ENCODE measurements at regions not wholly inside any gene's neighbourhood (a gene's known extent, or its start where the extent isn't known, plus 50 kb on each side); places are given as distances from the start of the nearest gene placed in this dataset.

DNA sequence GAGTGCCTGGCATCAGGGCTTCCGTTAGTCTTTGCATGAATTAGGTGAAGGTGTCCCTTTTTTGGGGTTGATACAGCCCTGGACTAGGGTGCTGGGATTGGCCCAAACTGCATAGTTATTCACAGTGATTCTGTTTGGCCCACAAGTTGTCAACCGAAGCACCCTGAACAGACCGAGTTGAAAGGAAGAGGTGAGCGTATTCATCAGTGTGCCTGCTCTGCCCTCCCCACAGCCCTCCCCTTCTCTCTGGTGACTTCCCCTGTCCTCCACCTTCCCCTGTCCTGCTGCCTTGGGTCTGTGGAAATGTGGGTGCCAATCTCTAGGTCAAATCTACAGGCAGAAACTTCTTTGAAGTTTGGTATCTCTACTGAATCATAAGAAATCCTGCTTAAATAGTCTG lies 330.5 kb downstream of the DYSF start:
- intact Hi-C loops (cut with DNase I), result no loop called here
- ATAC-seq, result no peak
- Histone ChIP-seq H3K4me3 (no peak overlapping the region), H3K36me3 (ENCODE audit: insufficient read depth in 1 of 2, low read depth in 1 of 2) (no peaks in the 10 kb centered on the region), H3K4me1 (peaks cover 16% of the 10 kb centered on the region), H3K27ac (no peak overlapping the region), H3K9me3 (no peaks in the 10 kb centered on the region), H3K27me3 (ENCODE audit: insufficient read depth in 3 of 3, low read length in 2 of 3) (no peaks in the 10 kb centered on the region)
- DNase-seq, result no peak
- WGBS, 3 donors, result 90 to 97% (median 97%) methylated on average over 4 of the region's 4 CpGs
- TF ChIP-seq CTCF (IDR thresholded peaks at IDR 0.05), result no peak

GRCh38 chr2:71783215-71783614 lies 329.9 kb downstream of the DYSF start:
- no peak for DNase-seq
- H3K9me3 ChIP-seq, result no peaks in the 10 kb centered on the region
- intact Hi-C loops (cut with DNase I), result no loop called here
- H3K27me3 ChIP-seq (ENCODE audit: insufficient read depth in 3 of 3, low read length in 2 of 3), result no peaks in the 10 kb centered on the region
- no peak for TF ChIP-seq CTCF (IDR thresholded peaks at IDR 0.05)
- no peaks in the 10 kb centered on the region for H3K36me3 ChIP-seq (ENCODE audit: insufficient read depth in 1 of 2, low read depth in 1 of 2)
- no peak for ATAC-seq
- no peak overlapping the region for H3K27ac ChIP-seq
- no peak overlapping the region for H3K4me3 ChIP-seq
- peaks cover 16% of the 10 kb centered on the region for H3K4me1 ChIP-seq

DNA sequence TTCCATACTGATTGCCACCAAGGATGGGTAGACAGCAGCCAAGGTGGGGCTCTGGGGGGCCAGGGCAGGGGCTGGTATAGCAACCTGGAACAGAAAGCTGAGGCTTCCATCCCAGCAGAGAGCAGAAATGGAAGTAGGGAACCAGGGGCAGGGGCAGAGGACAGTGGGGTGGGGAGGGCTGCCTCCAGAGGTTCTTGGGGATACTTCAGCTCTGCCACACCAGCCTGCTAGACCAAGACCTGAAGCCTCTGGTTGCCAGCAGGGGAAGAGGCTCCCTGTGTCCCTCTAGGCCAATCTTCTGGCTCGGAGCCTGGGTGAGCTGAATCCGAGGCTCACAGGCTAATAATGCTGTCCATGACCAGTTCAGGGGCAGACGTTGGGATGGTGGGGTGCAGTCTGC lies 329.0 kb downstream of the DYSF start:
- Histone ChIP-seq H3K36me3 (ENCODE audit: insufficient read depth in 1 of 2, low read depth in 1 of 2) (no peaks in the 10 kb centered on the region), H3K27me3 (ENCODE audit: insufficient read depth in 3 of 3, low read length in 2 of 3) (no peaks in the 10 kb centered on the region), H3K4me1 (peaks cover 16% of the 10 kb centered on the region), H3K9me3 (no peaks in the 10 kb centered on the region), H3K4me3 (no peak overlapping the region), H3K27ac (no peak overlapping the region)
- DNase-seq (no peak), ATAC-seq (no peak)
- intact Hi-C loops (cut with DNase I), result no loop called here
- 62 to 83% (median 70%) methylated on average over 3 of the region's 3 CpGs for WGBS, 3 donors
- TF ChIP-seq CTCF (IDR thresholded peaks at IDR 0.05), result no peak

- H3K27me3 ChIP-seq (ENCODE audit: insufficient read depth in 3 of 3, low read length in 2 of 3), result no peaks in the 10 kb centered on the region
- no peaks in the 10 kb centered on the region for H3K9me3 ChIP-seq
- ATAC-seq (no peak), DNase-seq (no peak)
- no peak overlapping the region for H3K4me3 ChIP-seq
- no peak overlapping the region for H3K27ac ChIP-seq
- TF ChIP-seq CTCF (IDR thresholded peaks at IDR 0.05), result no peak
- intact Hi-C loops (cut with DNase I), result no loop called here
- 77 to 86% (median 83%) methylated on average over 5 of the region's 5 CpGs for WGBS, 3 donors
- H3K36me3 ChIP-seq (ENCODE audit: insufficient read depth in 1 of 2, low read depth in 1 of 2), result no peaks in the 10 kb centered on the region
- peaks cover 16% of the 10 kb centered on the region for H3K4me1 ChIP-seq
Measured at GRCh38 chr2:71781695-71782228, 328.4 kb downstream of the DYSF start.

GRCh38 chr2:71780162-71780561 lies 326.8 kb downstream of the DYSF start:
- Histone ChIP-seq H3K4me3 (no peak overlapping the region), H3K4me1 (peaks cover 8% of the 10 kb centered on the region), H3K27ac (no peak overlapping the region), H3K27me3 (ENCODE audit: insufficient read depth in 3 of 3, low read length in 2 of 3) (no peaks in the 10 kb centered on the region), H3K9me3 (no peaks in the 10 kb centered on the region), H3K36me3 (ENCODE audit: insufficient read depth in 1 of 2, low read depth in 1 of 2) (no peaks in the 10 kb centered on the region)
- ATAC-seq, result no peak
- WGBS, 3 donors, result 84 to 95% (median 93%) methylated on average over 7 of the region's 7 CpGs
- intact Hi-C loops (cut with DNase I), result no loop called here
- no peak for TF ChIP-seq CTCF (IDR thresholded peaks at IDR 0.05)
- DNase-seq, result no peak

Measured in psoas muscle (tissue), 7 donors.